ENCODE measurements at regions not wholly inside any gene's neighbourhood (a gene's known extent, or its start where the extent isn't known, plus 50 kb on each side); places are given as distances from the start of the nearest gene placed in this dataset.
A peak's percentile ranks its signal among the peaks of the same experiment; 100 is the strongest.

DNA sequence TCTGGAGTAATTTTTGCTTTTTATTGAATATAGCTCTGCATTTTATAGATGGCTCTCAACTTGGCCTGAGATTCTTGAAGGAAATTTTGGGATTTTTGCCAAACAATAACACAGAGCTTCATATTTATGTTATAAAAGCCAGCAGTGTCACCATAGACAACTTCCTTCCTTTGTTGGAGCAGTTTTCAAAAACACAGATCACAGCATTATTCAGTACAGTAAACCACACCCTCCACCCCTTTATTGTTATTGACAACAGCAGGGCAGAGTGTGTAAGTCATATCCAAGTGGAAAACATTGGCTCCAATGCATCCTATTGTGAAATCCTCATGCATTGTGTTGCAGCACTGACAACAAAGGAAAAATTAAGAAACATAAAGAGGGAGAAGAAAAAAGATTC lies 62.6 kb upstream of the PRSS23 start:
- no peak overlapping the region for H2AFZ ChIP-seq (ENCODE audit: low read length)
- no peak overlapping the region for H2BK5ac ChIP-seq (ENCODE audit: low read length)
- H3K27ac ChIP-seq (replicated peaks; ENCODE audit: low read length): no peak overlapping the region
- no peak overlapping the region for H3K23ac ChIP-seq (ENCODE audit: low read depth, low read length, poor library complexity)
- no peak overlapping the region for H3K14ac ChIP-seq (ENCODE audit: low read length)
- no peak overlapping the region for H3K4ac ChIP-seq (ENCODE audit: low read length)
- H3K79me1 ChIP-seq (ENCODE audit: low read depth, low read length): peaks cover 2% of the 10 kb centered on the region
- H4K91ac ChIP-seq (ENCODE audit: low read depth, low read length, poor library complexity): no peak overlapping the region
- H2BK120ac ChIP-seq (ENCODE audit: low read depth, low read length): no peak overlapping the region
- peaks cover 11 to 14% of the 10 kb centered on the region in 2 donors for H3K4me1 ChIP-seq (ENCODE audit: control insufficient read depth in 2 of 2, insufficient read depth in 1 of 2, low read depth in 1 of 2, low read length in 2 of 2)
- H3K9ac ChIP-seq (ENCODE audit: low read depth, low read length, poor library complexity): no peak overlapping the region
- no peak overlapping the region for H4K8ac ChIP-seq (ENCODE audit: low read depth, low read length)
- no peak overlapping the region for H2BK12ac ChIP-seq (ENCODE audit: low read length)
- H3K18ac ChIP-seq (ENCODE audit: low read length): no peak overlapping the region
- no peaks in the 10 kb centered on the region for H3K9me3 ChIP-seq (replicated peaks in 1 of 2; ENCODE audit: control insufficient read depth in 2 of 2, insufficient read depth in 1 of 2, low read depth in 1 of 2, low read length in 2 of 2)
- no peak overlapping the region for H3K4me3 ChIP-seq (ENCODE audit: low read length in 2 of 2)
- no peak overlapping the region for H3K4me2 ChIP-seq (ENCODE audit: insufficient read depth, low read length, poor library complexity, severe bottlenecking)
- H3K27me3 ChIP-seq (ENCODE audit: control insufficient read depth in 3 of 3, insufficient read depth in 3 of 3, low read depth in 1 of 3, low read length in 3 of 3): no peaks in the 10 kb centered on the region
- H2BK15ac ChIP-seq (ENCODE audit: low read length): no peak overlapping the region
- H2AK5ac ChIP-seq (ENCODE audit: low read depth, low read length): no peak overlapping the region
- H3K36me3 ChIP-seq (replicated peaks in 1 of 2; ENCODE audit: control insufficient read depth in 2 of 2, insufficient read depth in 2 of 2, low read length in 2 of 2): no peaks in the 10 kb centered on the region
- no peak for DNase-seq (ENCODE audit: low spot score)

DNA sequence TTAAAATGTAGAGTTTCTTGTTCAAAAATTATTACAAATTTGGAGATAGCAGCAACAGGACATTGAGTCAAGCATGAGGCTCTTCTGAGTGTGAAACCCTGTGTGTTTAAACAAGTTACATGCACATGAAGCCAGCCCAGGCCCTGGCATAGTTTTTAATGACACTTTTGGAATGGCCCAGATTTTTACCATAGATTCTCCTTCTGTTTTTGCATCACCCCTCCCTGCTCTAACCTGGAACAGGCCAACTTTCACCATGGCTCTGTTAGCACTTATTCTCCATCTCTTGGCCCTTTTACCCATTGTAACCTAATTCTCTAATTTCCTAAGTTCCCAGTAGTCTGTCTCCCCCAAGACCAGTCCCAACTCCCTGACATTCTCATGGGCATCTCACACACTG lies 63.1 kb upstream of the PRSS23 start:
- no peaks in the 10 kb centered on the region for H3K79me1 ChIP-seq (ENCODE audit: low read depth, low read length)
- no peak overlapping the region for H3K4me2 ChIP-seq (ENCODE audit: insufficient read depth, low read length, poor library complexity, severe bottlenecking)
- H3K27me3 ChIP-seq (ENCODE audit: control insufficient read depth in 3 of 3, insufficient read depth in 3 of 3, low read depth in 1 of 3, low read length in 3 of 3): no peaks in the 10 kb centered on the region
- no peak overlapping the region for H2AFZ ChIP-seq (ENCODE audit: low read length)
- H2BK12ac ChIP-seq (ENCODE audit: low read length): no peak overlapping the region
- H3K23ac ChIP-seq (ENCODE audit: low read depth, low read length, poor library complexity): no peak overlapping the region
- no peak overlapping the region for H2AK5ac ChIP-seq (ENCODE audit: low read depth, low read length)
- no peak overlapping the region for H3K4me3 ChIP-seq (ENCODE audit: low read length in 2 of 2)
- H3K4ac ChIP-seq (ENCODE audit: low read length): no peak overlapping the region
- no peaks in the 10 kb centered on the region for H3K9me3 ChIP-seq (replicated peaks in 1 of 2; ENCODE audit: control insufficient read depth in 2 of 2, insufficient read depth in 1 of 2, low read depth in 1 of 2, low read length in 2 of 2)
- no peak overlapping the region for H4K8ac ChIP-seq (ENCODE audit: low read depth, low read length)
- no peak for DNase-seq (ENCODE audit: low spot score)
- no peak overlapping the region for H4K91ac ChIP-seq (ENCODE audit: low read depth, low read length, poor library complexity)
- no peak overlapping the region for H2BK15ac ChIP-seq (ENCODE audit: low read length)
- no peak overlapping the region for H2BK120ac ChIP-seq (ENCODE audit: low read depth, low read length)
- H3K36me3 ChIP-seq (replicated peaks in 1 of 2; ENCODE audit: control insufficient read depth in 2 of 2, insufficient read depth in 2 of 2, low read length in 2 of 2): no peaks in the 10 kb centered on the region
- H3K9ac ChIP-seq (ENCODE audit: low read depth, low read length, poor library complexity): no peak overlapping the region
- H3K14ac ChIP-seq (ENCODE audit: low read length): no peak overlapping the region
- H2BK5ac ChIP-seq (ENCODE audit: low read length): no peak overlapping the region
- peaks cover 11 to 14% of the 10 kb centered on the region in 2 donors for H3K4me1 ChIP-seq (ENCODE audit: control insufficient read depth in 2 of 2, insufficient read depth in 1 of 2, low read depth in 1 of 2, low read length in 2 of 2)
- no peak overlapping the region for H3K18ac ChIP-seq (ENCODE audit: low read length)
- H3K27ac ChIP-seq (replicated peaks; ENCODE audit: low read length): no peak overlapping the region

DNA sequence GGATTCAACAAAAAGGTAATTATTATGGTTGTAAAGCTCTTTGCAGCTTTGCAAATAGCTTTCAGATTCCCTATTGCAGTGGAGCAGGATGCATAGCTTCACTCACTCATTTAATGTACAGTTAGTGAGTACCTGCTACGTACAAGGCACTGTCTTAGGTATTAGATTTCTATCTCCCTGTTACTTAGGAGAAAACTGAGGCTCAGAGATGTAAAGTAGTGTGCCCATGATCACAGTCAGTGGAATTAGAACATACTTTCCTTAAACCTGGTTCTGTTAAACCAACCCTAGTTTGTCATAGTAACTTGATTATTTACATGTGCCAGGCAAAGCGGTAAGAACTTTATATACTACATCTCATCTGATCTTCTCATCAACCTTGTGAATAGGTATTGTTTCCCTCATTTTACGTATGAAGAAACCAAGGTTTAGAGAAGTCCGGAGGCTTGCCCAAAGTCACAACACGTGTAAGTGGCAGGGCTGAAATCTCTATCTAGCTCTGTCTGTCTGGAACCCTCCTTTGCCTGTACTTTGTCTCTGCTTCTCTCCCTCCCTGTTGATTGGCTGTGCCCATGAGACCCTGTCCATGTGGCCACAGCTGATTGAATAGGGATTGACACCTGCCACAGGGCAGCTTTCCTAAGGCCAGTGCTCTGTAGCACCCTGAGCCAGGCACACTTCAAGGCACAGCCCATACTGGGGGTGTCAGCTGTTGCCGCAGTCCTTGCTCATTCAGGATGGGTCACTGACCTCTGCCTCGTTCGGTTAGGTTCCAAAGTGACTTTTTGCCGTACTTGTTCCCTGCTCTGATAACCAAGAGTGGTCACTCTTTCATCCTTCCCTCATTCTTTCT lies 63.8 kb upstream of the PRSS23 start:
- Histone ChIP-seq H2AK5ac (ENCODE audit: low read depth, low read length) (no peak overlapping the region), H2BK12ac (ENCODE audit: low read length) (peak overlapping the region; percentile 66), H3K14ac (ENCODE audit: low read length) (no peak overlapping the region), H3K4me3 (ENCODE audit: low read length in 2 of 2) (no peak overlapping the region), H3K9me3 (replicated peaks in 1 of 2; ENCODE audit: control insufficient read depth in 2 of 2, insufficient read depth in 1 of 2, low read depth in 1 of 2, low read length in 2 of 2) (no peaks in the 10 kb centered on the region), H3K4me1 (ENCODE audit: control insufficient read depth in 2 of 2, insufficient read depth in 1 of 2, low read depth in 1 of 2, low read length in 2 of 2) (peaks cover 11 to 14% of the 10 kb centered on the region in 2 donors), H3K4ac (ENCODE audit: low read length) (no peak overlapping the region), H2BK120ac (ENCODE audit: low read depth, low read length) (no peak overlapping the region), H4K8ac (ENCODE audit: low read depth, low read length) (no peak overlapping the region), H3K36me3 (replicated peaks in 1 of 2; ENCODE audit: control insufficient read depth in 2 of 2, insufficient read depth in 2 of 2, low read length in 2 of 2) (no peaks in the 10 kb centered on the region), H3K4me2 (ENCODE audit: insufficient read depth, low read length, poor library complexity, severe bottlenecking) (no peak overlapping the region), H3K18ac (ENCODE audit: low read length) (peak overlapping the region; percentile 67), H3K9ac (ENCODE audit: low read depth, low read length, poor library complexity) (no peak overlapping the region), H3K27ac (replicated peaks; ENCODE audit: low read length) (no peak overlapping the region), H2BK15ac (ENCODE audit: low read length) (no peak overlapping the region), H2BK5ac (ENCODE audit: low read length) (no peak overlapping the region), H3K79me1 (ENCODE audit: low read depth, low read length) (no peaks in the 10 kb centered on the region), H3K23ac (ENCODE audit: low read depth, low read length, poor library complexity) (no peak overlapping the region), H2AFZ (ENCODE audit: low read length) (no peak overlapping the region), H3K27me3 (ENCODE audit: control insufficient read depth in 3 of 3, insufficient read depth in 3 of 3, low read depth in 1 of 3, low read length in 3 of 3) (no peaks in the 10 kb centered on the region), H4K91ac (ENCODE audit: low read depth, low read length, poor library complexity) (no peak overlapping the region)
- DNase-seq (ENCODE audit: low spot score): no peak
- WGBS, 2 donors (ENCODE audit: extremely low coverage in 2 of 2, insufficient read length in 2 of 2, insufficient replicate concordance in 1 of 2): no CpG with 5 or more reads among the region's 9 CpGs

DNA sequence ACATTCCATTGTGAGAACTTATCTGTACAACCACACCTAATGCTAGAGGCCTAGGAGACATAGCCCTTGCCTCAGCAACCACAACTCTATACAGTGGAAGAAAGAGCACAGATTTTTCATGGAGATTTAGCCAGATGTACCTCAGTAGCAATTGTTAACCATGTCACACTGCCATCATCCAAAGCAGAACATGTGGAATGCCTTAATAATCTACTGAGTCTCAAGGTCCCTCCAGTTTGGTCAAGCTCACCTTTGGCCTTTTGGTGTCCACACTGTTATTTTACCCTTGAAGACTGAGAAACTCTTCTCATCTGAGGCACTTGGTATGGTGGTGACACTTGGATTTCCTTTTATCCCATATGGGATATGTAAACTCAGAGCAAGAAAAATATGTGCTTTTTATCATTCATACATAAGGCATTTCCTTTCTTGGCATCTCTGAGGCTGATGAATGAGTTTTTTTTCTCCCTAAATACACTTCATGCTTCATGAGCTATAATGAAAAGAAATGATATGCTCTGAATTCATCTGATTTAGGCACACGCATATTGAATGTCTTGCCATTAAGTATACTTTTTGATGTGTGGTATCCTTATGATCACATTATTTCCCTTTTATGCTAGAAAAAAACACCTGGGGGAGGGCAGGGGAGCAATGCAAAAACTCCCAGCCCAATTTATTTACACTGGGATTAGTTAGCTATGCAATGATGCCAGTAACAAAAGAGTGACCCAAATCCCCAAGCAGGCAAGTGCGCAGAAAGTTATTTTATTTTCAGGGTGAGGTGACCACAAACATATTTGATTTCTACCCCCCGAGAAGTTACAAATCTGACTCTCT lies 63.3 kb upstream of the ME3 start:
- H3K4ac ChIP-seq (ENCODE audit: low read length): no peak overlapping the region
- H3K14ac ChIP-seq (ENCODE audit: low read length): no peak overlapping the region
- H3K9me3 ChIP-seq (replicated peaks in 1 of 2; ENCODE audit: control insufficient read depth in 2 of 2, insufficient read depth in 1 of 2, low read depth in 1 of 2, low read length in 2 of 2): no peaks in the 10 kb centered on the region
- no peak overlapping the region for H3K4me2 ChIP-seq (ENCODE audit: insufficient read depth, low read length, poor library complexity, severe bottlenecking)
- no peaks in the 10 kb centered on the region for H3K79me1 ChIP-seq (ENCODE audit: low read depth, low read length)
- H4K8ac ChIP-seq (ENCODE audit: low read depth, low read length): no peak overlapping the region
- no peak overlapping the region for H3K4me3 ChIP-seq (ENCODE audit: low read length in 2 of 2)
- no peak overlapping the region for H2BK5ac ChIP-seq (ENCODE audit: low read length)
- no peak overlapping the region for H3K23ac ChIP-seq (ENCODE audit: low read depth, low read length, poor library complexity)
- H4K91ac ChIP-seq (ENCODE audit: low read depth, low read length, poor library complexity): no peak overlapping the region
- no CpG with 5 or more reads among the region's 3 CpGs for WGBS, 2 donors (ENCODE audit: extremely low coverage in 2 of 2, insufficient read length in 2 of 2, insufficient replicate concordance in 1 of 2)
- H2AK5ac ChIP-seq (ENCODE audit: low read depth, low read length): no peak overlapping the region
- no peak overlapping the region for H2BK15ac ChIP-seq (ENCODE audit: low read length)
- H3K27me3 ChIP-seq (ENCODE audit: control insufficient read depth in 3 of 3, insufficient read depth in 3 of 3, low read depth in 1 of 3, low read length in 3 of 3): no peaks in the 10 kb centered on the region
- no peak overlapping the region for H3K18ac ChIP-seq (ENCODE audit: low read length)
- peaks cover 6% of the 10 kb centered on the region in 2 donors for H3K4me1 ChIP-seq (ENCODE audit: control insufficient read depth in 2 of 2, insufficient read depth in 1 of 2, low read depth in 1 of 2, low read length in 2 of 2)
- H3K9ac ChIP-seq (ENCODE audit: low read depth, low read length, poor library complexity): no peak overlapping the region
- no peaks in the 10 kb centered on the region for H3K36me3 ChIP-seq (replicated peaks in 1 of 2; ENCODE audit: control insufficient read depth in 2 of 2, insufficient read depth in 2 of 2, low read length in 2 of 2)
- H2BK120ac ChIP-seq (ENCODE audit: low read depth, low read length): no peak overlapping the region
- no peak overlapping the region for H2BK12ac ChIP-seq (ENCODE audit: low read length)
- DNase-seq (ENCODE audit: low spot score): no peak
- no peak overlapping the region for H3K27ac ChIP-seq (replicated peaks; ENCODE audit: low read length)
- H2AFZ ChIP-seq (ENCODE audit: low read length): no peak overlapping the region
